ENCODE measurements at regions not wholly inside any gene's neighbourhood (a gene's known extent, or its start where the extent isn't known, plus 50 kb on each side); places are given as distances from the start of the nearest gene placed in this dataset.

- DNase-seq: no peak
Observed at GRCh38 chr22:47600791-47601625, 838.6 kb downstream of the TBC1D22A start.

DNA sequence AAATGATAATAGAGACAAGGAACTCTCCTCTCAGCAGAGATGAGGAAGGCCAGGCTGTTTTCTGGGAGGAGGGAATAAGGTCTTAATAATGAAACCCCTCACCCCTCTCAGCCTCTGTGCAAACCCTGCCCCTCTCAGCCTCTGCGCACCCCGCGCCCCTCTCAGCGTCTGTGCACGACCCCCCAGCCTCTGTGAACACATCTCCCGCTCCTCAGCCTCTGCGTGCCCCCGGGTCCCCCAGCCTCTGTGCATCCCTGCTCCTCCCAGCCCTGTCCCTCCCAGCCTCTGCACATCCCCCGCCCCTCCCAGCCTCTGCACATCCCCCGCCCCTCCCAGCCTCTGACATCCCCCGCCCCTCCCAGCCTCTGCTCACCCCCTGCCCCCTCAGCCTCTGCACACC, 837.8 kb downstream of the TBC1D22A start:
- no peak for DNase-seq

GRCh38 chr22:47599753-47600152, 837.3 kb downstream of the TBC1D22A start:
- no peak for DNase-seq

- no peak for DNase-seq
Observed at GRCh38 chr22:47598864-47599263, 836.4 kb downstream of the TBC1D22A start.

DNA sequence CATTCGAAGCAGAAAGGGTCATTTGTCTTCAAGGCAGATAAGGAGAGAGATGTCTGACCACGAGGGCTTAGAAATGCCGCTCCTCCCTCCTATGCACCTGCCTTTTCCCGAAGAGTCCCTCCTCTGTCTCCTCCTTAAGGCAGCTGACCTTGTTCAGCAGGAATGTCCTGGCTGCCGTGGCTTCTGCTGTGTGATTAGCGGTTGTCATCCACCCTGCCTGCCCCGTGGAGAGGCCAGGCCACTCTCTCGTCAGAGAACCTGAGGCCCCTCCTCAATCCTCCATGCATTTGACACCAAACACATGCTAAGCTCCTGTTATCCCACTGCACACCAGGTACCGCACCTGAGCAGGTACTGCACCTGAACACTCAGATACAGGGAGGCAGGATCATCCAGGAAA, 834.6 kb downstream of the TBC1D22A start:
- DNase-seq: no peak

DNA sequence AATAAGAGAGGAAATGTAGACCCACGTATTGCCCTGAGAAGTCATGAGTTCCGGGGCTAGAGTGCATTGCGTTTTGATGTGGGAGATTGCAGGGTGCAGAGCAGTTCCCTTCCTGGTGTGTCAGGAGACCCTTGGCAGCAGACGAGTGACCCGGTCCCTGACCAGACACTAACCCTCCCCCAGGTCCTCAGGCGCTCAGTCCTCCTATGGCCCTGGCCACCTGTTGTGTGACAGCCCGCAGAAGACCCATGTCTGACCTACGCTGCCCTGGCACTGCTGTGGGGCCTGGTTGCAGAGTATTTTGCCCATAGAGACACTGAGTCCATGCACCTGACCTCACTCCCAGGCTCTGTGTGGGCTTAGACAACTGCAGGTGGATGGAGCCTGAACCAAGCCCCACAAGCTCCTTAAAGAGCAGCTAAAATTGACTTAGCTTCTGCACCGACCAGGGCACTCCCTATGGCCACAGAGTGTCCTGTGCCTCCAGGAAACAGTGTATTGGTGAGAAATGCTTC, 833.8 kb downstream of the TBC1D22A start:
- DNase-seq: no peak

DNA sequence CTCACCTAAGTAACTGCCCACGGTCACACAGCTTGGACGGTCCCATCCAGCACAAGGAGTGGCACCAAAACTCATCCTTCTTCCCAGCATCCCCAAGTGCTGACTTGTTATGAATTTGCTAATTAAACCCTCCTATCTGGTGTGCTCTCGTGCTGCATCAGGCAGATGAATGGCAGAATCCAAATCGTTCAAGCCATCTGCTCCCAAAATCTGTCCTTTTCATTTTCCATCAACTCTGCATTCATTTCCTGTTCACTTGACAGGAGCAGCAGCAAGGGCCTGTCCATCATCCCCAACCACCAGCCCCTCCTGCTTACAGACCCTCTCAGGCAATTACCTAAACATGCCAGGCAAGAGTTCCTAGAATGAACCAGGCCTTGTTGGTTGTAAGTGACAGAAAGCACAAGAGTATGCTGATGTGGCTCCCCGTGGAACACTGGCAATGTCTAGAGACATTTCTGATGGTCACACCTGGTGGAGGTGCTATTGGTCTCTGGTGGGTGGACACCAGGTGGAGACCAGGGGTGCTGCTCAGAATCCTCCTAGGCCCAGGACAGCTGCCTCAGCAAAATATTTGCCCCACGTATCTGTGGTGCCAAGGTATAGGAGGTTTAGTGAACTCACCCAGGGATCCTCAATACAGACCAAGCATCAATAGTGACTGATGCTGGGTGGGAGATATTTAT, 832.5 kb downstream of the TBC1D22A start:
- DNase-seq: no peak

DNA sequence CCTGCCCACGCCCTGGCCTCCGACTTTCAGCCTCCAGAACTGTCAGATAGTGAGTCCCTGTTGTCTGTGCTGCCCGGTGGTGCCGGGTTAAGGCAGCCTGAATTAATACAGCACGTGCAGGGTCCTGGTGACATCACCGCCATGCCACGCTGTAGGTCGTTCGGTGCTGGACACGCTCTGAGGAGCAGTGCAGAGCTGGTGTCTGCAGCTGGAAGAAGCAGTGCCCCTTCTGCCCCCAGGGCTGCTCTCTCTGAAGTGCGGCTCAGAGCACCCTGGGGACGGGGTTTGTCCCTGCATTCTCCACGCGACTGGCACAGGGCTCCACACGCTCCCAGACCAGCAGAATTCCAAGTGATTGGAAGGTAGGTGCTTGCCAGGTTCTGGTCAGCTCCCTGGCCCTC, 831.5 kb downstream of the TBC1D22A start:
- no peak for DNase-seq

GRCh38 chr22:47593291-47593690, 830.8 kb downstream of the TBC1D22A start:
- DNase-seq: no peak

GRCh38 chr22:47592791-47593190, 830.3 kb downstream of the TBC1D22A start:
- DNase-seq: no peak

DNA sequence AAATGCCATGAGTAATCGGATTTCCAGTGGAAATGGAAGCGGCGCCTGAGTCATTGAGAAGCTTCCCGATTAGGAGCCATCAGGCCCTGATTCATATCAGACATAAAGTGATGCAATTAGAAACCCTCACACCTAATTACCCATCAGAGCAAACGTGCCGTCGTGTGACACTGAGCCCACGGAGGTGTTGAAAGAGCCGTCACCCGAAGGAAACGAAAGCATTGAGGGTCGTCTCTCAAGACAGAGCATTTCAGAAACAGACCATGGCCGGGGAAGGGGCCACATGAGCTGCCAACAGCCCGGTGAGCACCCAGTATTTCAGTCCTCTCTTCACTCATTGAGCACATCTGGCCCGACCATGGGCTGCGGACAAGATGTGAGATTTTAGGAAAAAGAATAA, 829.3 kb downstream of the TBC1D22A start:
- no peak for DNase-seq

DNA sequence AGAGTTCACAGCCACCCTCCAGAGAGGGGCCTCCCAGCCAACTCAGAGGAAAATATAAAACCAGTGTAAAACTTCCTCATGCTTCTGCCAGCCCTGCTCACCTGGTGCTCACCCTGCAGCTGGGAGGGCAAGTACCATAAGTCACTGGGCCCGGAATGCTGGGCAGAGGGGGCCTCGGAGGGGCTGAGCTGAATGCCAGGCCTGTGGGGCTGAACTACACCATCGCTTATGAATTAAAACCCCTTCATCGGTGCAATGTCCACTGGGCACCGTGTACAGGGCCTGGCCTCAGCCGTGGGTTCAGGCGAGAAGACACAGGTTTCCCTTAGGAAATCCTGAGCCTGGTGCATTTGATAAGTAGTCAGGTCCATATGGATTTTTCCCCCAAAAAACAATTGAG, 828.6 kb downstream of the TBC1D22A start:
- no peak for DNase-seq

DNA sequence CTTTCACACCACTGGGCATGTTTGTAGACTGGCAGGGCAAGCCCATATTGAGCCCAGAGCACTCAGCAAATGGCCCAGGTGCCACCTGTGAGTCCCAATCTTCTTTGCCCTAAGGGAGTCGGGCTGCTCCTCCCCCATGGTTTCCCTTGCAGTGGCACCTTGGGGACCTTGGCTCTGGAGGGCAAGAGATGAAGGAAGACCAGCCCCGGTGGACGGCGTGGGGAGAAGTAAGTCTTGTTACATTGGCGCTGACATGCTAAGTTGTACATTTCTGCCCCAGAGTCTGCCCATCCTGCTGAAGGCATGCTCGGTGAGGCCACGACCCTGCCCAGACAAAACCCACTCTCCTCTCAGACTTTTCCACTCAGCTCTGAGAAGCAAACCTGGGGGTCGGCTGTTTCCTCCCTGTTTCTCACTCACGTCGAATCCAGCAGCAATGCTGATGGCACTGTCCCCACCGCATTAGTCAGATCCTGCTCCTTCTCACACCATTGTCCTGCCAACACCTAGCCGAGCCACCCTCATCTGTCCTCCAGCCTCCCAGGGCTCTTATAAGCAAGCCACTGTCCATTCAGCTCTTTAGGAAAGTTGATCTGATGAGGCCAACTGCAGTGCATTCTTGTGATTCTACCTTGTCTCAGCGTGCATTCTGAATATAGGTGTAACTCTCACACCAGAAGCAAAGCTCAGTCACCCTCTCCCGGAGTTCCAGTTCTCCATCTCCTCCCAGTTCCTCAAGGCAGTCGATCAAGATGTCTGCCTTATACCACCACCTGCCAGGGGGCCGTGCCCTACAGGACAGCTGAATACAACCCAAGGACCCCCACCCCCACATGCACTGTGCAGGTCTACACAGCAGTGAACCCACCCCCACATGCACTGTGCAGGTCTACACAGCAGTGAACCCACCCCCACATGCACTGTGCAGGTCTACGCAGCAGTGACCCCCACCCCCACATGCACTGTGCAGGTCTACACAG, 827.1 kb downstream of the TBC1D22A start:
- DNase-seq: no peak

GRCh38 chr22:47588578-47588960, 826.1 kb downstream of the TBC1D22A start:
- no peak for DNase-seq

DNA sequence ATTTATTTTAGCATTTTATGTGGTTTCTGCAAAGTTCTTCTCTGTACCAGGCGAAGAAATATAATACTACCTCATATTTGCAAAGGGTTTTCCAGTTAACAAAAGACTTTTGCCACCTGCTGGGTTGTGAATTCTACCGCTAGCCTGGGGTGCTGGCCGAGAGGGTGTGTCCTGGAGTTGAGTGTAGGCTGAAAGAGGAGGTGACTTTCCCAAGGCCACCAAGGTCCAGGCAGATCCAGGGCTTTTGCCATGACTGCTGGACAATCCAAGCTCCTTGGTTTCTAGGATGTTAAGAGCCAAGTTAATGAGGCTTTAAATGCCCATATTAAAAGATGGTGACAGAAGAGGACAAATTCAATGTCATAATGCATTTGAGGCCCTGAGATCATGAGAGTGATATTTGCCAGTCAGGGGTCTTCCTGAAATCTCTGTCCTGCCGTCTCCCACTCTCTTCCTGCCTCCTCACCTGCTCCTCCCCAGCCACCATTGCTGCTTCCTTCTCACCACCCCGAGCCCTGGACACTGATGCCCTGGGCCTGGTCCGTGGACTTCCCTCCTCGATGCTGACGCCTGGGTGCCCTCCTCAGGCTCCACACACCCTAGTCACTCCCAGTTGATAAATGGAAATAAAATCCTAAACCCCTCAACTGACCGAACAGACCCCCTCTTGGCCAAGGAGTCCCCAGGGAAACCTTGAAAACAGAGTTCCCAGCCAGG, 825.6 kb downstream of the TBC1D22A start:
- DNase-seq: no peak

- no peak for DNase-seq
Observed at GRCh38 chr22:47587361-47587760, 824.9 kb downstream of the TBC1D22A start.

DNA sequence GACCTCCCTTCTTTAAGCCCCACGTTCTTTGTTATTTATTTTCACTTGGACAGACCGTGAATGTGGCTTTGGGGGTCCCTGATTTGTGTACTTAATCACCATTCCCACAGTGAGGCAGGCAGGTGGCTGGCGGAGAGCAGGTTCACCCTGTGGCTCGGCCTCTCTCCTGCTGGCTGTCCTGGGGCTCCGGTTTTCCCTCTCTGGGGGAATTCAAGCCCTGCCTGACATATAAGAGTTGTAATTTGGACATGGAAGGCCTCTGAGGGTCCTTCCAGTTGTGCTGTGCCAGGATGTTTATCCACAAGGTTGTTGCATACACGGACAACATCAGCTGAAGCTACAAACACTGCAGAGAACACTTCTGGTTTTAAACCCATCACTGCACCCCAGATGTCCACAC, 824.5 kb downstream of the TBC1D22A start:
- DNase-seq: no peak

DNA sequence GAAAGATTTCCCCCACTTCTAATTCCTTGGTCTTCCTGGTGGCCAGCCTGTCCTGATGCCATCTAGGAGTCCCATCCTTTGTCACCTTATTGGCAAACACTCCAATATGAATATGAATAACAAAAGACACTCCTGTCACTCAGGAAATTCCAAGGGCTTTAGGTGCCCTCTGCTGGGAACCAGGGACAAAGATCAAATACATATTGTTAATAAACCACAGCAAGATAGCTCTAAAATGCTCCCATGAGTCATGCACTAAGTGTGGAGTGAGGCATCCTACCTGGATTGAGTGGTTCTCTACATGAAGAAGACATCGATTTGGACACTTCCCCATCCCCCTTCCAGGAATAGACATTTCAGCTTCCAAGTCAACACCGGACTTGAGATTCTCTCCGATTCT, 823.6 kb downstream of the TBC1D22A start:
- no peak for DNase-seq

GRCh38 chr22:47583959-47584562, 821.6 kb downstream of the TBC1D22A start:
- no peak for DNase-seq

DNA sequence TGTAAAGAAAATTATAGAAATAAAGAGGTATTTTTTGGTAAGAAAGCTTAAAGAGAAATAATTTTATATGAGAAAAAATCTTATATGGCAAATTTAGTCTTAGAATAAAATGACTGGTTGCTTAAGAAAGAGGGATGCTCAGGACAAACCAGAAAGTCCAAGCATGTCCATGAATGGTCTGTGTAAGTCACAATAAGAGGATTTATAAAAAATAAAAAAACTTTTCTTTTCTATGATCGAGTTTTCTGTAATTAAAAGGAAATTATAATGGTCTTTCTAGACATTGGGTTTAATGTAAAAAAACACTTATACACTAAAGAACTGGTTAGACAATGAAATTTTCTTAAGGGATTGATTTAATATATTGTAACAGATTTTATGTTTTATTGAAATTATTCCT, 819.6 kb downstream of the TBC1D22A start:
- DNase-seq: no peak

- no peak for DNase-seq
Observed at GRCh38 chr22:47580121-47580520, 817.7 kb downstream of the TBC1D22A start.

DNA sequence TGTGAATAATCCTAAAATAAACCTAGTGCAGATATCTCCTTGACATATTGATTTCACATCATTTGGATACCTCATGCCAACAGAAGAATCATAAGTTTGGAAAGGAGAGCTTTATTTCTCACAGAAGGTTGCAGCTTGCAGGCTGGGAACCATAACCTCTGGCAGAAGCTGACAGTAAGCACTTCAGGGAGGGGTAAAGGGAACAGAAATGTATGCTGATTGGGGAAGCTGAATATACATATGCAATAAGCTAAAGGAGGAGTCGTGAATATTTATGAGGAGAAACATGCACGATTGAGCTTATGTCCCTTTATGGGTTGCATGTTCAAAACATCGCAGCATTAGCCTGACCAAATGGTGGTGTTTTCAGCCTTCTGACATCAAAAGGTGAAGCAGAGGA, 814.5 kb downstream of the TBC1D22A start:
- DNase-seq: no peak

All from inflammatory macrophage treated with lipopolysaccharide for 4 hours (primary cell).